Liver (tissue), 8 donors: ENCODE measurements at regions not wholly inside any gene's neighbourhood (a gene's known extent, or its start where the extent isn't known, plus 50 kb on each side); places are given as distances from the start of the nearest gene placed in this dataset.
A peak's percentile ranks its signal among the peaks of the same experiment; 100 is the strongest.

ENCODE experiments used
- DNase-seq: peaks from one replicate; pipeline ENCODE4 v3.0.0-alpha.2; 2017; ENCODE audit warnings: low spot score
- H3K27ac ChIP-seq, 2 donors: one replicate each; pipeline ENCODE4 v1.7.0; 2013; ENCODE audit warnings: inconsistent platforms in 2 of 2, low read length in 2 of 2, control low read depth in 1 of 2, low read depth in 1 of 2, mild to moderate bottlenecking in 1 of 2
- H3K27me3 ChIP-seq, 4 donors: one replicate each; pipeline versions ENCODE4 v1.6.1 to v1.7.0; 2013; ENCODE audit warnings: low read length in 3 of 4, inconsistent platforms in 1 of 4, mild to moderate bottlenecking in 1 of 4, moderate library complexity in 1 of 4; ENCODE audit not compliant: control insufficient read depth in 4 of 4, insufficient read depth in 4 of 4
- H3K36me3 ChIP-seq, 4 donors: one replicate each; pipeline versions ENCODE4 v1.6.1 to v1.7.0; 2013; ENCODE audit warnings: low read length in 3 of 4, mild to moderate bottlenecking in 3 of 4, low read depth in 1 of 4, moderate library complexity in 1 of 4; ENCODE audit not compliant: control insufficient read depth in 4 of 4, insufficient read depth in 3 of 4
- H3K4me1 ChIP-seq, 4 donors: one replicate each; pipeline versions ENCODE4 v1.6.1 to v1.7.0; 2013; ENCODE audit warnings: low read length in 3 of 4, mild to moderate bottlenecking in 3 of 4, moderate library complexity in 1 of 4; ENCODE audit not compliant: control insufficient read depth in 4 of 4, insufficient read depth in 4 of 4
- H3K4me3 ChIP-seq, 3 donors: one replicate each; pipeline versions ENCODE4 v1.6.1 to v1.7.0; 2013; ENCODE audit warnings: low read length in 3 of 3, control low read depth in 1 of 3, low read depth in 1 of 3, mild to moderate bottlenecking in 1 of 3
- H3K9ac ChIP-seq, 2 donors: one replicate each; pipeline ENCODE4 v1.7.0; 2013; ENCODE audit warnings: low read length in 2 of 2, mild to moderate bottlenecking in 2 of 2, moderate library complexity in 2 of 2, control low read depth in 1 of 2, low read depth in 1 of 2
- H3K9me3 ChIP-seq, 4 donors: one replicate each; pipeline versions ENCODE4 v1.6.1 to v1.7.0; 2013; ENCODE audit warnings: low read length in 3 of 4; ENCODE audit not compliant: control insufficient read depth in 4 of 4
- EGR1 ChIP-seq, 2 donors: IDR thresholded peaks; 2 replicates each; pipeline ENCODE4 v1.6.1; 2016 to 2018; ENCODE audit warnings: antibody characterized with exemption in 2 of 2, low read depth in 2 of 2
- FOXA1 ChIP-seq: IDR thresholded peaks from 2 replicates; pipeline ENCODE4 v1.6.1; 2016; ENCODE audit warnings: antibody characterized with exemption
- FOXA2 ChIP-seq: IDR thresholded peaks from 2 replicates; pipeline ENCODE4 v1.6.1; 2016; ENCODE audit warnings: antibody characterized with exemption
- GABPA ChIP-seq, 2 donors: IDR thresholded peaks in 1 of 2; conservative IDR thresholded peaks in 1 of 2; 2 replicates each; pipeline ENCODE4 v1.6.1; 2016; ENCODE audit warnings: antibody characterized with exemption in 2 of 2, mild to moderate bottlenecking in 1 of 2, moderate library complexity in 1 of 2
- HNF4A ChIP-seq, 2 donors: conservative IDR thresholded peaks; 2 replicates each; pipeline ENCODE4 v1.6.1; 2016; ENCODE audit warnings: antibody characterized with exemption in 2 of 2, mild to moderate bottlenecking in 2 of 2
- HNF4G ChIP-seq: IDR thresholded peaks from 2 replicates; pipeline ENCODE4 v1.6.1; 2016; ENCODE audit warnings: antibody characterized with exemption
- RAD21 ChIP-seq, 2 donors: IDR thresholded peaks; 2 replicates each; pipeline ENCODE4 v1.6.1; 2016; ENCODE audit warnings: antibody characterized with exemption in 2 of 2, mild to moderate bottlenecking in 2 of 2
- SP1 ChIP-seq: IDR thresholded peaks from 2 replicates; pipeline ENCODE4 v1.6.1; 2018; ENCODE audit warnings: antibody characterized with exemption, mild to moderate bottlenecking
- YY1 ChIP-seq: IDR thresholded peaks from 2 replicates; pipeline ENCODE4 v1.6.1; 2016; ENCODE audit warnings: antibody characterized with exemption, mild to moderate bottlenecking
- WGBS: extraction: QIAGEN DNeasy Blood & Tissue Kit; methylation state at CpG from one replicate; pipeline ENCODE4 v1.1.7; 2013; 5-methylcytosine and 5-hydroxymethylcytosine counted together
- TF ChIP-seq, protein P1 (sequence below): IDR thresholded peaks from 2 replicates; pipeline ENCODE4 v1.6.1; 2016; ENCODE audit warnings: antibody characterized with exemption
- TF ChIP-seq, protein P2 (sequence below): fragments of 150-350 bp; IDR thresholded peaks from 2 replicates; pipeline ENCODE4 v1.5.1; 2017; ENCODE audit warnings: improper control_type of control experiment, low read depth, low read length; ENCODE audit not compliant: missing input control
- TF ChIP-seq, protein P3 (sequence below): IDR thresholded peaks from 2 replicates; pipeline ENCODE4 v1.6.1; 2016; ENCODE audit warnings: antibody characterized with exemption
- TF ChIP-seq, protein P4 (sequence below): IDR thresholded peaks from 2 replicates; pipeline ENCODE4 v1.6.1; 2016; ENCODE audit warnings: antibody characterized with exemption, mild to moderate bottlenecking
- donor health status: healthy.
- donor health status: healthy.
- donor health status: healthy.
- donor health status: healthy.
- donor health status: healthy.

DNA sequence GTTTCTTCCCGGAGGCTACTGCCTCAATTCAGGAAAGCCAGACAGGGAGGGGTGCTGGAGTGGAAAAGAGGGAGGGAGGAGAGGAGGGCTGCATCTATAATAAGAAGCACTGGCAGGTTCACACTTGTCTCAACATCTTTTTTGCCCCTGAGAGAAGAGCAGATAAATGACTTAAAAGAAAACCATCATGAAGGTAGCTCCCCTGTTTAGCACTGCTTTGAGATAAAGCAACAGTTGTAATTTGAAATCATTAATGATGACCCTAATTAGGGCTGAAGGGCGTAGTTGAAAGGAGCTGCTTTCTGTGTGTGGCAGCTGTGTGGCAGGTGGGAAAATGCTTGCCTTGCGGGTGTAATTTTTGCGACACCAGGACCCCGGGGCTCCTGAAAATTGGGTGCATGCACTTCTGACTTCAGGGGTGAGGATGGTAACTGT lies 222.8 kb upstream of the IL12A start:
- Histone ChIP-seq H3K4me1 (peaks cover 1 to 42% (median 25%) of the 10 kb centered on the region in 4 donors), H3K36me3 (no peaks in the 10 kb centered on the region), H3K27ac (peak overlapping the region in 1 of 2 donors; percentile 87), H3K27me3 (no peaks in the 10 kb centered on the region), H3K4me3 (peak overlapping the region in 2 of 3 donors; percentile 44 to 85), H3K9ac (no peak overlapping the region), H3K9me3 (no peaks in the 10 kb centered on the region)
- WGBS = 79% methylated on average over 5 of the region's 5 CpGs
- no peak for TF ChIP-seq RAD21 (IDR thresholded peaks at IDR 0.05)
- DNase-seq = no peak

DNA sequence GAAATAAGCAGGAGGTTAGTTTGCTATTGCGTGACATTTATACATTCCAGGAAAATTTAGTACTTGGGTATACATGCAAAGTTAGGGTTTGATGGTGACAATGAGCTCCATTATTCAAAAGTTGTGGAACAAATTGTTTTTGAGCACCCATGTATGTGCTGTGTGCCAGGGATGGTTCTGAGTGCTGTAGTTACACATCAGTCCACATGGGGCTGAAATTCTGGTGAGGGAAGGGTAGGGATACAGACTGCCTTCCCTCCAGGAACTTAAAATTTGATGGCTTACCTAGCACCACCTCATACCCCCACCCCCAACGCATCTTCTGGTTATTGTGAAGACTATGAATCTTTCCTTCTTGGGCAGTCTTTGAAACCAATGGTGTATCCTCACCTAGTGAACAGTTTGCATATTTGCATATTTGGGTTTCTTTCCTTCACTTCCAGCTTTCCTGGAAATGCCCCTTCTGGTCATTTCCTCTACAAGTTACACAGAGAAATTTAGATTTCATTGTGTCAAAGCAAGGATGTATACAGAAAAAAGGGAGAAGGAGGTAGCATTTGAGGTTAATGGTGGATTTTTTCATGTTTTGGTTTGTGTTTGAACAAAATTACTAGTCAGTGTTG lies 222.0 kb upstream of the IL12A start:
- H3K9me3 ChIP-seq = no peaks in the 10 kb centered on the region
- TF ChIP-seq, protein P1, sequence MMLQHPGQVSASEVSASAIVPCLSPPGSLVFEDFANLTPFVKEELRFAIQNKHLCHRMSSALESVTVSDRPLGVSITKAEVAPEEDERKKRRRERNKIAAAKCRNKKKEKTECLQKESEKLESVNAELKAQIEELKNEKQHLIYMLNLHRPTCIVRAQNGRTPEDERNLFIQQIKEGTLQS = no peak
- TF ChIP-seq RAD21 (IDR thresholded peaks at IDR 0.05) (peak; percentile 50 to 80), EGR1 (IDR thresholded peaks at IDR 0.05; ENCODE audit: low read depth in 2 of 2) (no peak), YY1 (peak; percentile 36), HNF4G (no peak), FOXA1 (no peak)
- TF ChIP-seq, protein P2, sequence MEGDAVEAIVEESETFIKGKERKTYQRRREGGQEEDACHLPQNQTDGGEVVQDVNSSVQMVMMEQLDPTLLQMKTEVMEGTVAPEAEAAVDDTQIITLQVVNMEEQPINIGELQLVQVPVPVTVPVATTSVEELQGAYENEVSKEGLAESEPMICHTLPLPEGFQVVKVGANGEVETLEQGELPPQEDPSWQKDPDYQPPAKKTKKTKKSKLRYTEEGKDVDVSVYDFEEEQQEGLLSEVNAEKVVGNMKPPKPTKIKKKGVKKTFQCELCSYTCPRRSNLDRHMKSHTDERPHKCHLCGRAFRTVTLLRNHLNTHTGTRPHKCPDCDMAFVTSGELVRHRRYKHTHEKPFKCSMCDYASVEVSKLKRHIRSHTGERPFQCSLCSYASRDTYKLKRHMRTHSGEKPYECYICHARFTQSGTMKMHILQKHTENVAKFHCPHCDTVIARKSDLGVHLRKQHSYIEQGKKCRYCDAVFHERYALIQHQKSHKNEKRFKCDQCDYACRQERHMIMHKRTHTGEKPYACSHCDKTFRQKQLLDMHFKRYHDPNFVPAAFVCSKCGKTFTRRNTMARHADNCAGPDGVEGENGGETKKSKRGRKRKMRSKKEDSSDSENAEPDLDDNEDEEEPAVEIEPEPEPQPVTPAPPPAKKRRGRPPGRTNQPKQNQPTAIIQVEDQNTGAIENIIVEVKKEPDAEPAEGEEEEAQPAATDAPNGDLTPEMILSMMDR = peak; percentile 48
- no peak overlapping the region for H3K4me3 ChIP-seq
- 93% methylated on average over 2 of the region's 2 CpGs for WGBS
- DNase-seq = no peak
- peaks cover 1 to 34% (median 18%) of the 10 kb centered on the region in 4 donors for H3K4me1 ChIP-seq
- no peak overlapping the region for H3K27ac ChIP-seq
- H3K36me3 ChIP-seq = no peaks in the 10 kb centered on the region
- H3K27me3 ChIP-seq = no peaks in the 10 kb centered on the region
- H3K9ac ChIP-seq = no peak overlapping the region

DNA sequence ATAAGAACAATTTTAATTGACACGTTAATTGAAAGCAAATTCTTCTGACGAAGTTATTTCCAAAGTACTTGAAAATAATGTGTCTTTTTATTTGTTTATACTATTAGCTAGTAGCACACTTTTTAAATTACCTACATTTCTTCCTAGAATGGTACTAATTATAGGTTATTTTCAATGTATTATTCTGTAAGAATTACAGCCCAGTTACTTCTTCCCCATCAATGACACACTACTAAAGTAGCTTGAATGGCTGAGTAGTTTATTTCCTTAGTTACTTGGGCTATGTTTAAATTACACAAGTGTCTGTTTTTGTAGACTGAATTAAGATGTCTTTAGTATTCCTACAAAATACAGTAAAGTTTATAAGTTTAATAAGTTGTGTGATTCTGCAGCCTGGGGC lies 217.6 kb upstream of the IL12A start:
- WGBS = 94% methylated on average over 2 of the region's 2 CpGs

More for the DNA sequence above, 217.6 kb upstream of the IL12A start:
- no peaks in the 10 kb centered on the region for H3K36me3 ChIP-seq
- no peaks in the 10 kb centered on the region for H3K27me3 ChIP-seq
- no peak for DNase-seq
- TF ChIP-seq EGR1 (IDR thresholded peaks at IDR 0.05; ENCODE audit: low read depth in 2 of 2) (no peak), HNF4G (no peak), FOXA2 (no peak), FOXA1 (no peak), RAD21 (IDR thresholded peaks at IDR 0.05) (no peak), GABPA (IDR thresholded peaks at IDR 0.05 in 1 of 2, conservative IDR thresholded peaks at IDR 0.05 in 1 of 2) (no peak), HNF4A (conservative IDR thresholded peaks at IDR 0.05) (no peak), SP1 (no peak)
- TF ChIP-seq, protein P3, sequence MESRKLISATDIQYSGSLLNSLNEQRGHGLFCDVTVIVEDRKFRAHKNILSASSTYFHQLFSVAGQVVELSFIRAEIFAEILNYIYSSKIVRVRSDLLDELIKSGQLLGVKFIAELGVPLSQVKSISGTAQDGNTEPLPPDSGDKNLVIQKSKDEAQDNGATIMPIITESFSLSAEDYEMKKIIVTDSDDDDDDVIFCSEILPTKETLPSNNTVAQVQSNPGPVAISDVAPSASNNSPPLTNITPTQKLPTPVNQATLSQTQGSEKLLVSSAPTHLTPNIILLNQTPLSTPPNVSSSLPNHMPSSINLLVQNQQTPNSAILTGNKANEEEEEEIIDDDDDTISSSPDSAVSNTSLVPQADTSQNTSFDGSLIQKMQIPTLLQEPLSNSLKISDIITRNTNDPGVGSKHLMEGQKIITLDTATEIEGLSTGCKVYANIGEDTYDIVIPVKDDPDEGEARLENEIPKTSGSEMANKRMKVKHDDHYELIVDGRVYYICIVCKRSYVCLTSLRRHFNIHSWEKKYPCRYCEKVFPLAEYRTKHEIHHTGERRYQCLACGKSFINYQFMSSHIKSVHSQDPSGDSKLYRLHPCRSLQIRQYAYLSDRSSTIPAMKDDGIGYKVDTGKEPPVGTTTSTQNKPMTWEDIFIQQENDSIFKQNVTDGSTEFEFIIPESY = no peak
- TF ChIP-seq, protein P2 = no peak
- TF ChIP-seq, protein P4, sequence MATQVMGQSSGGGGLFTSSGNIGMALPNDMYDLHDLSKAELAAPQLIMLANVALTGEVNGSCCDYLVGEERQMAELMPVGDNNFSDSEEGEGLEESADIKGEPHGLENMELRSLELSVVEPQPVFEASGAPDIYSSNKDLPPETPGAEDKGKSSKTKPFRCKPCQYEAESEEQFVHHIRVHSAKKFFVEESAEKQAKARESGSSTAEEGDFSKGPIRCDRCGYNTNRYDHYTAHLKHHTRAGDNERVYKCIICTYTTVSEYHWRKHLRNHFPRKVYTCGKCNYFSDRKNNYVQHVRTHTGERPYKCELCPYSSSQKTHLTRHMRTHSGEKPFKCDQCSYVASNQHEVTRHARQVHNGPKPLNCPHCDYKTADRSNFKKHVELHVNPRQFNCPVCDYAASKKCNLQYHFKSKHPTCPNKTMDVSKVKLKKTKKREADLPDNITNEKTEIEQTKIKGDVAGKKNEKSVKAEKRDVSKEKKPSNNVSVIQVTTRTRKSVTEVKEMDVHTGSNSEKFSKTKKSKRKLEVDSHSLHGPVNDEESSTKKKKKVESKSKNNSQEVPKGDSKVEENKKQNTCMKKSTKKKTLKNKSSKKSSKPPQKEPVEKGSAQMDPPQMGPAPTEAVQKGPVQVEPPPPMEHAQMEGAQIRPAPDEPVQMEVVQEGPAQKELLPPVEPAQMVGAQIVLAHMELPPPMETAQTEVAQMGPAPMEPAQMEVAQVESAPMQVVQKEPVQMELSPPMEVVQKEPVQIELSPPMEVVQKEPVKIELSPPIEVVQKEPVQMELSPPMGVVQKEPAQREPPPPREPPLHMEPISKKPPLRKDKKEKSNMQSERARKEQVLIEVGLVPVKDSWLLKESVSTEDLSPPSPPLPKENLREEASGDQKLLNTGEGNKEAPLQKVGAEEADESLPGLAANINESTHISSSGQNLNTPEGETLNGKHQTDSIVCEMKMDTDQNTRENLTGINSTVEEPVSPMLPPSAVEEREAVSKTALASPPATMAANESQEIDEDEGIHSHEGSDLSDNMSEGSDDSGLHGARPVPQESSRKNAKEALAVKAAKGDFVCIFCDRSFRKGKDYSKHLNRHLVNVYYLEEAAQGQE = no peak
- TF ChIP-seq, protein P1 = no peak
- peaks cover 2 to 5% (median 3%) of the 10 kb centered on the region in 4 donors for H3K4me1 ChIP-seq
- no peak overlapping the region for H3K27ac ChIP-seq
- H3K4me3 ChIP-seq = no peak overlapping the region
- no peak overlapping the region for H3K9ac ChIP-seq
- no peaks in the 10 kb centered on the region for H3K9me3 ChIP-seq
